ENCODE measurements at regions not wholly inside any gene's neighbourhood (a gene's known extent, or its start where the extent isn't known, plus 50 kb on each side); places are given as distances from the start of the nearest gene placed in this dataset.
A peak's percentile ranks its signal among the peaks of the same experiment; 100 is the strongest.

DNA sequence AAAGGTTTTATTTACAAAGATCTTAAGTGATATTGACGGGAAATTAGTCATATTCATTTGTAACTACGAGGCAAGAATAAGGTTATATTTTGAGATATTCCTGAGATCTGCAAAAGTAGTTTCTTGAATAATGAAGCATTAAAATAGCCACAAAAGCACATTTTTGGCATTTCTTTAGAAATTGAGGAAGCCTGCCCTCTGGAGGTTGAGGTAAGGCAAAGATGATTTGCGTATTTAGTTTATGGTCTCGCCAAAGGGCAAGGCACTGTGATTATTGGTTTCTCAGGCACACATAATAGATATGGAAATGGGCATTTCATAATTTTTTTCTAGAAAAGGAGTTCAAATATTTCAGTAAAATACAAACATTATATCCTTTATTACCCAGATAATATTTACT, 143.7 kb upstream of the RPRM start (continued):
- TF ChIP-seq, protein P1, sequence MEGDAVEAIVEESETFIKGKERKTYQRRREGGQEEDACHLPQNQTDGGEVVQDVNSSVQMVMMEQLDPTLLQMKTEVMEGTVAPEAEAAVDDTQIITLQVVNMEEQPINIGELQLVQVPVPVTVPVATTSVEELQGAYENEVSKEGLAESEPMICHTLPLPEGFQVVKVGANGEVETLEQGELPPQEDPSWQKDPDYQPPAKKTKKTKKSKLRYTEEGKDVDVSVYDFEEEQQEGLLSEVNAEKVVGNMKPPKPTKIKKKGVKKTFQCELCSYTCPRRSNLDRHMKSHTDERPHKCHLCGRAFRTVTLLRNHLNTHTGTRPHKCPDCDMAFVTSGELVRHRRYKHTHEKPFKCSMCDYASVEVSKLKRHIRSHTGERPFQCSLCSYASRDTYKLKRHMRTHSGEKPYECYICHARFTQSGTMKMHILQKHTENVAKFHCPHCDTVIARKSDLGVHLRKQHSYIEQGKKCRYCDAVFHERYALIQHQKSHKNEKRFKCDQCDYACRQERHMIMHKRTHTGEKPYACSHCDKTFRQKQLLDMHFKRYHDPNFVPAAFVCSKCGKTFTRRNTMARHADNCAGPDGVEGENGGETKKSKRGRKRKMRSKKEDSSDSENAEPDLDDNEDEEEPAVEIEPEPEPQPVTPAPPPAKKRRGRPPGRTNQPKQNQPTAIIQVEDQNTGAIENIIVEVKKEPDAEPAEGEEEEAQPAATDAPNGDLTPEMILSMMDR (IDR thresholded peaks at IDR 0.05; ENCODE audit: control extremely low read depth in 1 of 3, insufficient read depth in 1 of 3, low read depth in 1 of 3, low read length in 3 of 3), result peak in 2 of 3 experiments; percentile 35 to 61; a peak in 3 of 4 replicates
